Ovary (tissue), 7 donors: ENCODE measurements at regions not wholly inside any gene's neighbourhood (a gene's known extent, or its start where the extent isn't known, plus 50 kb on each side); places are given as distances from the start of the nearest gene placed in this dataset.

ENCODE experiments used
- DNase-seq, 5 donors: peaks; one replicate each; pipeline ENCODE4 v3.0.0-alpha.2; 2019 to 2020
- H3K27ac ChIP-seq, 2 donors: fragments of 200-600 bp; one replicate each; pipeline versions ENCODE4 v1.5.1 to v1.8.0; 2019 to 2022
- H3K27me3 ChIP-seq: fragments of 200-600 bp; one replicate; pipeline ENCODE4 v1.8.0; 2022
- H3K36me3 ChIP-seq: fragments of 200-600 bp; sonication (generic); one replicate; pipeline ENCODE4 v1.5.1; 2019
- H3K4me1 ChIP-seq: one replicate; pipeline ENCODE4 v1.8.1; 2013; ENCODE audit warnings: mild to moderate bottlenecking, moderate library complexity; ENCODE audit not compliant: insufficient read depth
- H3K4me3 ChIP-seq: fragments of 200-600 bp; sonication (generic); one replicate; pipeline ENCODE4 v1.5.1; 2017
- H3K9me3 ChIP-seq, 2 donors: fragments of 200-600 bp in 1 of 2; sonication (generic) in 1 of 2; one replicate each; pipeline versions ENCODE4 v1.5.1 to v1.8.1; 2013 to 2019; ENCODE audit warnings: mild to moderate bottlenecking in 1 of 2, moderate library complexity in 1 of 2
- EP300 ChIP-seq: sonication (generic); formaldehyde crosslinking; IDR thresholded peaks from one replicate; pipeline ENCODE4 v1.6.1; 2017; ENCODE audit warnings: antibody characterized with exemption
- POLR2A ChIP-seq: fragments of 450-650 bp; IDR thresholded peaks from one replicate; pipeline ENCODE4 v1.6.1; 2017; ENCODE audit warnings: antibody characterized with exemption, mild to moderate bottlenecking, moderate library complexity
- WGBS, 3 donors: extraction: QIAGEN DNeasy Blood & Tissue Kit in 1 of 3; methylation state at CpG; one replicate each; pipeline versions ENCODE4 v1.1.5 to v1.1.7; 2013 to 2017; 5-methylcytosine and 5-hydroxymethylcytosine counted together
- intact Hi-C, 4 donors: fragments of 100-400 bp; cut with DNase I; formaldehyde crosslinking; loops; one replicate each; pipeline versions ENCODE4 v1.11.0 to v1.15.1; 2022 to 2023
- TF ChIP-seq, protein P1 (sequence below), 3 donors: fragments of 450-650 bp in 2 of 3; fragments of 200-600 bp in 1 of 3; IDR thresholded peaks; one replicate each; pipeline versions ENCODE4 v1.5.1 to v1.8.0; 2016 to 2022; ENCODE audit warnings: antibody characterized with exemption in 3 of 3, mild to moderate bottlenecking in 1 of 3
- donor health status: DM: no; HTN: no; CAD: no; lungs with moderate emphysema.
- donor health status: DM: no; HTN: no; CAD: no.
- donor health status: Bipolar disorder and iron deficiency.
- donor health status: DM: no; HTN: no; CAD: no.
- donor health status: DM: yes; HTN: yes; CAD: no.

GRCh38 chr11:22556381-22556780 lies 69.2 kb downstream of the FANCF start:
- TF ChIP-seq, protein P1, sequence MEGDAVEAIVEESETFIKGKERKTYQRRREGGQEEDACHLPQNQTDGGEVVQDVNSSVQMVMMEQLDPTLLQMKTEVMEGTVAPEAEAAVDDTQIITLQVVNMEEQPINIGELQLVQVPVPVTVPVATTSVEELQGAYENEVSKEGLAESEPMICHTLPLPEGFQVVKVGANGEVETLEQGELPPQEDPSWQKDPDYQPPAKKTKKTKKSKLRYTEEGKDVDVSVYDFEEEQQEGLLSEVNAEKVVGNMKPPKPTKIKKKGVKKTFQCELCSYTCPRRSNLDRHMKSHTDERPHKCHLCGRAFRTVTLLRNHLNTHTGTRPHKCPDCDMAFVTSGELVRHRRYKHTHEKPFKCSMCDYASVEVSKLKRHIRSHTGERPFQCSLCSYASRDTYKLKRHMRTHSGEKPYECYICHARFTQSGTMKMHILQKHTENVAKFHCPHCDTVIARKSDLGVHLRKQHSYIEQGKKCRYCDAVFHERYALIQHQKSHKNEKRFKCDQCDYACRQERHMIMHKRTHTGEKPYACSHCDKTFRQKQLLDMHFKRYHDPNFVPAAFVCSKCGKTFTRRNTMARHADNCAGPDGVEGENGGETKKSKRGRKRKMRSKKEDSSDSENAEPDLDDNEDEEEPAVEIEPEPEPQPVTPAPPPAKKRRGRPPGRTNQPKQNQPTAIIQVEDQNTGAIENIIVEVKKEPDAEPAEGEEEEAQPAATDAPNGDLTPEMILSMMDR (IDR thresholded peaks at IDR 0.05): no peak
- TF ChIP-seq POLR2A (no peak), EP300 (no peak)
- no peak for DNase-seq
- Histone ChIP-seq H3K4me1 (peaks cover 1% of the 10 kb centered on the region), H3K27ac (no peak overlapping the region), H3K9me3 (no peaks in the 10 kb centered on the region), H3K36me3 (no peaks in the 10 kb centered on the region), H3K4me3 (no peak overlapping the region), H3K27me3 (no peaks in the 10 kb centered on the region)
- intact Hi-C loops: no loop called here
- WGBS, 3 donors: 91 to 96% (median 94%) methylated on average over 2 of the region's 2 CpGs

GRCh38 chr11:22555881-22556280 lies 69.7 kb downstream of the FANCF start:
- no peak for DNase-seq
- H3K4me3 ChIP-seq: no peak overlapping the region
- H3K9me3 ChIP-seq: no peaks in the 10 kb centered on the region
- intact Hi-C loops: no loop called here
- H3K36me3 ChIP-seq: no peaks in the 10 kb centered on the region
- WGBS, 3 donors: 55 to 74% (median 64%) methylated on average over 1 of the region's 1 CpG
- no peaks in the 10 kb centered on the region for H3K27me3 ChIP-seq
- TF ChIP-seq POLR2A (no peak), EP300 (no peak)
- TF ChIP-seq, protein P1 (IDR thresholded peaks at IDR 0.05): no peak
- H3K27ac ChIP-seq: no peak overlapping the region
- peaks cover 1% of the 10 kb centered on the region for H3K4me1 ChIP-seq

- no peaks in the 10 kb centered on the region for H3K9me3 ChIP-seq
- WGBS, 3 donors: 46 to 60% (median 48%) methylated on average over 1 of the region's 1 CpG
- intact Hi-C loops: no loop called here
- DNase-seq: no peak
- peaks cover 1% of the 10 kb centered on the region for H3K4me1 ChIP-seq
- TF ChIP-seq EP300: no peak
- TF ChIP-seq, protein P1 (IDR thresholded peaks at IDR 0.05): no peak
- TF ChIP-seq POLR2A: no peak
- no peaks in the 10 kb centered on the region for H3K36me3 ChIP-seq
- H3K27me3 ChIP-seq: no peaks in the 10 kb centered on the region
- no peak overlapping the region for H3K27ac ChIP-seq
- H3K4me3 ChIP-seq: no peak overlapping the region
Measured at GRCh38 chr11:22554221-22554620, 71.4 kb downstream of the FANCF start.

DNA sequence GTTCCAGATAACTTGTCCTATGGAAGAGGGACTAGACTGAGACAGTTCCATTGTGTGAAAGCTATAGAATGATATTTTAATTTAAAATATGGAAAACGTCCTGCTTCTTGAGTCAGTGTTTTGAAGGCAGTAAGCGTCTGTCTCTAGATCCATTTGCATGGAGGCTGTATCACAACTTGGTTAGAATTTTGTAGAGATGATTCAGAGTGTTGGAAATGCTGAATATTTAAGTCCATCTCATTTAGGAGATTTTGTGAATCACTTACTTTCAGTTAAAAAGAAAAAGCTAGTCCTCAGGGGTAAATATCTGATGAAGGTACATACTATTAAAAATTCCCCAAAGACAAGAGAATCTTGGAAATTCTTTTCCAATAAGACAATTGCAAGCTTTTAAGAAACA lies 72.7 kb downstream of the FANCF start:
- TF ChIP-seq, protein P1 (IDR thresholded peaks at IDR 0.05): no peak
- TF ChIP-seq EP300 (no peak), POLR2A (no peak)
- no peak for DNase-seq
- no peak overlapping the region for H3K27ac ChIP-seq
- no peaks in the 10 kb centered on the region for H3K9me3 ChIP-seq
- H3K27me3 ChIP-seq: no peaks in the 10 kb centered on the region
- H3K36me3 ChIP-seq: no peaks in the 10 kb centered on the region
- H3K4me1 ChIP-seq: no peaks in the 10 kb centered on the region
- no peak overlapping the region for H3K4me3 ChIP-seq
- WGBS, 3 donors: 64 to 80% (median 72%) methylated on average over 2 of the region's 2 CpGs
- intact Hi-C loops: no loop called here

DNA sequence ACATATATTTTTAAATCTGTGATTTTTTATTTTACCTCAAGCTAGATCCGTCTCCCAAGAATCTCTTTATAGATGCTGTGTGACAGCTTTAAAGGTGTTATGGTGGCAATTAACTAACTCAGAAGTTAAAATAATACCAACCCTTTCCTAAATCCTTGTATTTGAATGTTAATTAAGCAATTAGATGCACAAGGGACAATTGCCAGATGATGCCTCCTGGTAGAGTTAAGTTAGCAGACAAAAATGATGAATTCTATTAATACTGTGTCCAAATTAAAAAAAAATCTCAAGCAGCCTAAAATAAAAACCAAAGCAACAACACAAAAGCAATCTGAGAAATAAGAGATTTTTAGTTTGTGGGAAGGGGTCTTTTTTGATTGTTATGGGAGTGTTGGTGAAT lies 78.9 kb downstream of the FANCF start:
- Histone ChIP-seq H3K27ac (no peak overlapping the region), H3K9me3 (no peaks in the 10 kb centered on the region), H3K36me3 (no peaks in the 10 kb centered on the region), H3K4me1 (no peaks in the 10 kb centered on the region), H3K27me3 (no peaks in the 10 kb centered on the region), H3K4me3 (no peak overlapping the region)
- TF ChIP-seq EP300 (no peak), POLR2A (no peak)
- TF ChIP-seq, protein P1 (IDR thresholded peaks at IDR 0.05): no peak
- 66 to 88% (median 81%) methylated on average over 1 of the region's 1 CpG for whole genome bisulfite sequencing, 3 donors
- no peak for DNase-seq
- intact Hi-C loops: no loop called here
